OCI-LY1 (cell line): ENCODE measurements at regions not wholly inside any gene's neighbourhood (a gene's known extent, or its start where the extent isn't known, plus 50 kb on each side); places are given as distances from the start of the nearest gene placed in this dataset.
"Not testable (repeated sequence)": the region's sequence is repeated elsewhere in the genome, so short reads cannot be mapped to it uniquely, and the experiment has no call there.

ENCODE experiments used
- EZH2 ChIP-seq: fragments of 200-600 bp; sonication (generic), shearing (Covaris generic); IDR thresholded peaks from 2 replicates; pipeline ENCODE4 v1.8.0; 2017; ENCODE audit warnings: borderline replicate concordance, mixed run types, mild to moderate bottlenecking, antibody characterized with exemption, low read length, moderate library complexity, mixed read lengths
- TF ChIP-seq, protein P1 (sequence below): fragments of 200-600 bp; sonication (generic), shearing (Covaris generic); IDR thresholded peaks from 2 replicates; pipeline ENCODE4 v1.5.1; 2017; ENCODE audit warnings: mild to moderate bottlenecking, antibody characterized with exemption, low read length, moderate library complexity, mixed read lengths

DNA sequence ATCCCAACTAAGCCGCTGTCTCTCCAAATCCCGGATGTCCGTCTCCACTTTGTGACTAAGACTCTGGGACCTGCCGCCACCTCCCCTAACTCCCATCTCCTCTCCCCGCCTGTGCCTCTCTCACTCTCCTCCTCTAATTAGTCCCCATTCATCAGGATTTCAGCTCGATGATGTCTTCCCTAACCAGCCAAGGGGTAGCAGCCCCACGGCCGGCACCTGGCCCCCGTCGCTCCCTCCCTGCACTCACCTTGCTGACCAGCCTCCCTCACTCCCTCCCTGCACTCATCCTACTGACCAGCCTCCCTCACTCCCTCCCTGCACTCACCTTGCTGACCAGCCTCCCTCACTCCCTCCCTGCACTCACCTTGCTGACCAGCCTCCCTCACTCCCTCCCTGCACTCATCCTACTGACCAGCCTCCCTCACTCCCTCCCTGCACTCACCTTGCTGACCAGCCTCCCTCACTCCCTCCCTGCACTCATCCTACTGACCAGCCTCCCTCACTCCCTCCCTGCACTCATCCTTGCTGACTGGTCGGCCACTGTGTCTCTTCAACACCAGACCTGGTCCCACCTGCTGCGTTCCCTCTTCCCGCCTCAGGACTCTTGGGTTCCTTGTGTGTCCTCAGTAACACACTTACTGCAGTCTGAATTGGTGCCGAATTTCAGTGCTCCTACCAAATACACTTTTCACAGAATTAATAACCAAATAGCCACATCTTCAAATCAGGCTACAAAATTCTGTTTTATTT is 179.3 kb upstream of the SALL3 start:
- not testable (repeated sequence) for TF ChIP-seq EZH2
- TF ChIP-seq, protein P1, sequence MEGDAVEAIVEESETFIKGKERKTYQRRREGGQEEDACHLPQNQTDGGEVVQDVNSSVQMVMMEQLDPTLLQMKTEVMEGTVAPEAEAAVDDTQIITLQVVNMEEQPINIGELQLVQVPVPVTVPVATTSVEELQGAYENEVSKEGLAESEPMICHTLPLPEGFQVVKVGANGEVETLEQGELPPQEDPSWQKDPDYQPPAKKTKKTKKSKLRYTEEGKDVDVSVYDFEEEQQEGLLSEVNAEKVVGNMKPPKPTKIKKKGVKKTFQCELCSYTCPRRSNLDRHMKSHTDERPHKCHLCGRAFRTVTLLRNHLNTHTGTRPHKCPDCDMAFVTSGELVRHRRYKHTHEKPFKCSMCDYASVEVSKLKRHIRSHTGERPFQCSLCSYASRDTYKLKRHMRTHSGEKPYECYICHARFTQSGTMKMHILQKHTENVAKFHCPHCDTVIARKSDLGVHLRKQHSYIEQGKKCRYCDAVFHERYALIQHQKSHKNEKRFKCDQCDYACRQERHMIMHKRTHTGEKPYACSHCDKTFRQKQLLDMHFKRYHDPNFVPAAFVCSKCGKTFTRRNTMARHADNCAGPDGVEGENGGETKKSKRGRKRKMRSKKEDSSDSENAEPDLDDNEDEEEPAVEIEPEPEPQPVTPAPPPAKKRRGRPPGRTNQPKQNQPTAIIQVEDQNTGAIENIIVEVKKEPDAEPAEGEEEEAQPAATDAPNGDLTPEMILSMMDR: not testable (repeated sequence)
